ENCODE measurements at regions not wholly inside any gene's neighbourhood (a gene's known extent, or its start where the extent isn't known, plus 50 kb on each side); places are given as distances from the start of the nearest gene placed in this dataset.

DNA sequence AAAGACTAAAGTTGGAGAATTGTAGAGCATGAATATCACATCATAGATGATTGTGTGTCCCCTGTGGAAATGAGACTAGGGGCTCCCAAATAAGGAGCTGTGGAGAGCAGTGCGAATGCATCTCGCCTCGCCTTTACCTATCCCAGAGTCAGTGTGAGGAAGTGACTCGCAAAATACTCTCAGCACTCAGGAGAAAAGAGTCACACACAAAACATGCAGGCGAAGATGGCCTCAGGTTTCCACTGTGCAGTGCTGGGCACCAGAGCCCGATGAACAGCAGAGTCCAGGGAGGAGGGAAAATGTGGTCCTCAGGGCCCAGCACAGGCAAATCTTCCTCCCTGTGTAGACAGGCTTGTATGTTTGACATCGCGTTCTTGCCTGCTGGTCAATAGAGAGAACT lies 126.5 kb upstream of the AFDN start:
- TF ChIP-seq, protein P1, sequence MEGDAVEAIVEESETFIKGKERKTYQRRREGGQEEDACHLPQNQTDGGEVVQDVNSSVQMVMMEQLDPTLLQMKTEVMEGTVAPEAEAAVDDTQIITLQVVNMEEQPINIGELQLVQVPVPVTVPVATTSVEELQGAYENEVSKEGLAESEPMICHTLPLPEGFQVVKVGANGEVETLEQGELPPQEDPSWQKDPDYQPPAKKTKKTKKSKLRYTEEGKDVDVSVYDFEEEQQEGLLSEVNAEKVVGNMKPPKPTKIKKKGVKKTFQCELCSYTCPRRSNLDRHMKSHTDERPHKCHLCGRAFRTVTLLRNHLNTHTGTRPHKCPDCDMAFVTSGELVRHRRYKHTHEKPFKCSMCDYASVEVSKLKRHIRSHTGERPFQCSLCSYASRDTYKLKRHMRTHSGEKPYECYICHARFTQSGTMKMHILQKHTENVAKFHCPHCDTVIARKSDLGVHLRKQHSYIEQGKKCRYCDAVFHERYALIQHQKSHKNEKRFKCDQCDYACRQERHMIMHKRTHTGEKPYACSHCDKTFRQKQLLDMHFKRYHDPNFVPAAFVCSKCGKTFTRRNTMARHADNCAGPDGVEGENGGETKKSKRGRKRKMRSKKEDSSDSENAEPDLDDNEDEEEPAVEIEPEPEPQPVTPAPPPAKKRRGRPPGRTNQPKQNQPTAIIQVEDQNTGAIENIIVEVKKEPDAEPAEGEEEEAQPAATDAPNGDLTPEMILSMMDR (IDR thresholded peaks at IDR 0.05) = no peak
- TF ChIP-seq POLR2A (IDR thresholded peaks at IDR 0.05) = no peak

Measured in adrenal gland (tissue), 5 donors.